Kidney epithelial cell (primary cell): ENCODE measurements at regions not wholly inside any gene's neighbourhood (a gene's known extent, or its start where the extent isn't known, plus 50 kb on each side); places are given as distances from the start of the nearest gene placed in this dataset.

ENCODE experiments used
- DNase-seq: peaks from one replicate; pipeline ENCODE4 v3.0.0-alpha.2; 2010; ENCODE audit warnings: low read depth
- H3K27me3 ChIP-seq: 2 replicates; pipeline ENCODE4 v1.6.0; 2011; ENCODE audit warnings: low read length; ENCODE audit not compliant: control insufficient read depth, insufficient read depth
- H3K36me3 ChIP-seq: 2 replicates; pipeline ENCODE4 v1.5.1; 2011; ENCODE audit warnings: low read length; ENCODE audit not compliant: control insufficient read depth, insufficient read depth
- H3K4me3 ChIP-seq: 2 replicates; pipeline ENCODE4 v1.5.1; 2011; ENCODE audit warnings: low read depth, mild to moderate bottlenecking, control low read depth, low read length
- CTCF ChIP-seq: IDR thresholded peaks from 2 replicates; pipeline ENCODE4 v1.5.1; 2011; ENCODE audit warnings: mild to moderate bottlenecking, moderate library complexity, low read length, control low read depth, inconsistent platforms; ENCODE audit not compliant: insufficient read depth, poor library complexity, severe bottlenecking

GRCh38 chr11:30153008-30153407 is 77.8 kb upstream of the FSHB start:
- no peak for DNase-seq
- Histone ChIP-seq H3K36me3 (no peaks in the 10 kb centered on the region), H3K27me3 (no peaks in the 10 kb centered on the region), H3K4me3 (no peak overlapping the region)
- no peak for TF ChIP-seq CTCF

- DNase-seq = no peak
- TF ChIP-seq CTCF = no peak
- no peaks in the 10 kb centered on the region for H3K36me3 ChIP-seq
- H3K27me3 ChIP-seq = no peaks in the 10 kb centered on the region
- H3K4me3 ChIP-seq = no peak overlapping the region
Measured at GRCh38 chr11:30155428-30155827, 75.4 kb upstream of the FSHB start.

- DNase-seq = no peak
- Histone ChIP-seq H3K4me3 (no peak overlapping the region), H3K27me3 (no peaks in the 10 kb centered on the region), H3K36me3 (no peaks in the 10 kb centered on the region)
- no peak for TF ChIP-seq CTCF
Measured at GRCh38 chr11:30159546-30159945, 71.3 kb upstream of the FSHB start.

- no peak overlapping the region for H3K4me3 ChIP-seq
- H3K27me3 ChIP-seq = no peaks in the 10 kb centered on the region
- H3K36me3 ChIP-seq = no peaks in the 10 kb centered on the region
- DNase-seq = no peak
- no peak for TF ChIP-seq CTCF
Measured at GRCh38 chr11:30165652-30166051, 65.2 kb upstream of the FSHB start.

- TF ChIP-seq CTCF = no peak
- DNase-seq = no peak
- H3K4me3 ChIP-seq = no peak overlapping the region
- H3K27me3 ChIP-seq = no peaks in the 10 kb centered on the region
- H3K36me3 ChIP-seq = no peaks in the 10 kb centered on the region
Measured at GRCh38 chr11:30171661-30172060, 59.2 kb upstream of the FSHB start.

- no peaks in the 10 kb centered on the region for H3K36me3 ChIP-seq
- no peak for DNase-seq
- TF ChIP-seq CTCF = no peak
- no peaks in the 10 kb centered on the region for H3K27me3 ChIP-seq
- no peak overlapping the region for H3K4me3 ChIP-seq
Measured at GRCh38 chr11:30172158-30172557, 58.7 kb upstream of the FSHB start.
